ENCODE measurements at regions not wholly inside any gene's neighbourhood (a gene's known extent, or its start where the extent isn't known, plus 50 kb on each side); places are given as distances from the start of the nearest gene placed in this dataset.

DNA sequence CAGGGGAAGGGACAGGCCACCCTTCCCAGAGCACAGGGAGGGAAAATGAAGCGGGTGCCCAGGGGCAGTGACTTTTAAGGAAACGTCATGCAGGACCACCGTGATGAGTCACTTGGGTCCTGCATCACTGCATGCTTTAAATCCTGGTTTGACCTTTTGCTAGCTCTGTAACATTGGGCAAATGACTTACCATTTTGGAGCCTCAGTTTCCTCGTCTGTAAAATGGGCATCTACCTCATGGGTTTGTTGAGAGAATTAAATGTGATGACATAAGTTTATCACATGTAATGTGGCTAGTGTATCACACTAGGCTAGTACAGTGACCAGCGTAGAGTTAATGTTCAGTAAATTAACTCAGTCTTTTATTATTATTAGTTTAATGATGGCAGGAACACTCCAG is 114.8 kb upstream of the IGSF21 start:
- CTCF ChIA-PET (ENCODE audit: partially characterized antibody), result interaction anchor here (0.6 to 3.6 kb wide), 10 partner anchors 8 to 589 kb away, joined by 3 to 18 read pairs (median 4); no protein-coding TSS in a partner anchor
- Histone ChIP-seq H3K4ac (replicated peaks; ENCODE audit: insufficient read length, low read depth, low read length) (no peak overlapping the region), H3K27me3 (replicated peaks in 1 of 4; ENCODE audit: control insufficient read depth in 3 of 4, extremely low read depth in 1 of 4, insufficient read depth in 3 of 4, low read length in 3 of 4) (peaks cover 0 to 3% (median 1%) of the 10 kb centered on the region in 4 experiments; a peak in 2 of 7 replicates), H3K56ac (replicated peaks; ENCODE audit: insufficient read length, low read depth, low read length) (no peak overlapping the region), H4K91ac (replicated peaks; ENCODE audit: insufficient read length, low read length) (no peak overlapping the region), H3K23ac (ENCODE audit: insufficient read length) (no peak overlapping the region), H3K9ac (replicated peaks in 1 of 4; ENCODE audit: extremely low read depth in 1 of 4, low read depth in 3 of 4, low read length in 3 of 4) (no peak overlapping the region), H3K14ac (ENCODE audit: insufficient read length) (no peak overlapping the region), H3K79me2 (ENCODE audit: control insufficient read depth in 1 of 2, insufficient read depth in 2 of 2, low read length in 2 of 2) (no peaks in the 10 kb centered on the region), H3K4me3 (ENCODE audit: extremely low read depth in 1 of 4, insufficient read depth in 2 of 4, low read depth in 3 of 4, low read length in 4 of 4) (no peak overlapping the region), H3K36me3 (ENCODE audit: control insufficient read depth in 2 of 4, insufficient read depth in 4 of 4, low read length in 3 of 4) (no peaks in the 10 kb centered on the region), H3K23me2 (ENCODE audit: low read depth, low read length) (no peaks in the 10 kb centered on the region), H4K20me1 (replicated peaks in 1 of 2; ENCODE audit: control insufficient read depth in 1 of 2, insufficient read depth in 2 of 2, low read length in 2 of 2) (no peaks in the 10 kb centered on the region), H2AFZ (ENCODE audit: low read length) (no peak overlapping the region), H3K27ac (ENCODE audit: low read depth, low read length) (no peak overlapping the region), H3K79me1 (ENCODE audit: low read depth, low read length) (no peaks in the 10 kb centered on the region), H3K9me3 (ENCODE audit: insufficient read depth in 2 of 2, low read depth in 1 of 2, low read length in 1 of 2) (no peaks in the 10 kb centered on the region), H2BK15ac (ENCODE audit: low read length) (no peak overlapping the region), H4K5ac (ENCODE audit: insufficient read length, low read depth, low read length) (no peak overlapping the region), H2BK120ac (replicated peaks; ENCODE audit: low read depth, low read length) (no peak overlapping the region), H3K18ac (ENCODE audit: extremely low read depth, low read length) (no peak overlapping the region), H2BK20ac (ENCODE audit: low read length) (no peak overlapping the region), H3K4me2 (ENCODE audit: insufficient read depth in 1 of 2, low read depth in 2 of 2, low read length in 2 of 2) (no peak overlapping the region), H3K4me1 (replicated peaks in 1 of 4; ENCODE audit: control insufficient read depth in 3 of 4, insufficient read depth in 4 of 4, low read length in 3 of 4) (no peaks in the 10 kb centered on the region), H2BK12ac (ENCODE audit: low read depth, low read length) (no peak overlapping the region), H4K8ac (ENCODE audit: extremely low read depth, insufficient read depth, low read length) (no peak overlapping the region), H2BK5ac (ENCODE audit: low read depth, low read length) (no peak overlapping the region), H2AK5ac (ENCODE audit: low read depth, low read length) (no peak overlapping the region)
- 85% methylated on average over 5 of the region's 5 CpGs; no CpG with 5 or more reads in 1 of the 2 experiments for WGBS, 2 experiments (ENCODE audit: extremely low coverage in 1 of 2, insufficient coverage in 1 of 2, insufficient read length in 1 of 2, insufficient replicate concordance in 2 of 2, low coverage in 1 of 2, low lambda C conversion rate in 2 of 2, missing lambda C conversion rate in 1 of 2)
- TF ChIP-seq CREB1 (IDR thresholded peaks at IDR 0.05) (no peak), RXRA (IDR thresholded peaks at IDR 0.05; ENCODE audit: insufficient read depth, low read depth, low read length) (no peak), KDM1A (IDR thresholded peaks at IDR 0.05; ENCODE audit: borderline replicate concordance, low read length) (no peak; the same call in 1 of the 2 replicates), CBX5 (IDR thresholded peaks at IDR 0.05; ENCODE audit: low read depth, low read length) (no peak), POLR2A (IDR thresholded peaks at IDR 0.05; ENCODE audit: control extremely low read depth in 1 of 2, low read depth in 2 of 2, low read length in 2 of 2) (no peak), FOSL1 (IDR thresholded peaks at IDR 0.05; ENCODE audit: insufficient read depth, low read depth, low read length) (no peak), SP1 (IDR thresholded peaks at IDR 0.05; ENCODE audit: low read depth, low read length) (no peak), TBP (IDR thresholded peaks at IDR 0.05; ENCODE audit: low read depth, low read length) (no peak), MAFK (IDR thresholded peaks at IDR 0.05; ENCODE audit: low read depth, low read length) (no peak), CHD2 (IDR thresholded peaks at IDR 0.05; ENCODE audit: low read length) (no peak), TAF1 (IDR thresholded peaks at IDR 0.05; ENCODE audit: low read depth, low read length) (no peak), SRF (IDR thresholded peaks at IDR 0.05; ENCODE audit: low read depth, low read length) (no peak)
- TF ChIP-seq, protein P1, sequence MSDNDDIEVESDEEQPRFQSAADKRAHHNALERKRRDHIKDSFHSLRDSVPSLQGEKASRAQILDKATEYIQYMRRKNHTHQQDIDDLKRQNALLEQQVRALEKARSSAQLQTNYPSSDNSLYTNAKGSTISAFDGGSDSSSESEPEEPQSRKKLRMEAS (IDR thresholded peaks at IDR 0.05), result no peak
- TF ChIP-seq, protein P2, sequence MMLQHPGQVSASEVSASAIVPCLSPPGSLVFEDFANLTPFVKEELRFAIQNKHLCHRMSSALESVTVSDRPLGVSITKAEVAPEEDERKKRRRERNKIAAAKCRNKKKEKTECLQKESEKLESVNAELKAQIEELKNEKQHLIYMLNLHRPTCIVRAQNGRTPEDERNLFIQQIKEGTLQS (IDR thresholded peaks at IDR 0.05; ENCODE audit: insufficient read depth, low read depth, low read length), result no peak
- FAIRE-seq (no peak), DNase-seq (ENCODE audit: low read depth in 1 of 2, low spot score in 2 of 2) (no peak)
- POLR2A ChIA-PET (ENCODE audit: partially characterized antibody), result no interaction called here
